ENCODE measurements at regions not wholly inside any gene's neighbourhood (a gene's known extent, or its start where the extent isn't known, plus 50 kb on each side); places are given as distances from the start of the nearest gene placed in this dataset.

- TF ChIP-seq CTCF (IDR thresholded peaks at IDR 0.05; ENCODE audit: low read length) (no peak), EZH2phosphoT487 (IDR thresholded peaks at IDR 0.05; ENCODE audit: low read length) (no peak)
Measured at GRCh38 chr5:159864885-159865691, 51.2 kb upstream of the ADRA1B start.
